ENCODE measurements at regions not wholly inside any gene's neighbourhood (a gene's known extent, or its start where the extent isn't known, plus 50 kb on each side); places are given as distances from the start of the nearest gene placed in this dataset.

- no peak overlapping the region for H3K4me3 Mint-ChIP-seq
- TF ChIP-seq ATF1 (CRISPR knock-in tag; IDR thresholded peaks at IDR 0.05) (no peak), NFE2L1 (CRISPR knock-in tag; IDR thresholded peaks at IDR 0.05) (no peak), SMAD3 (CRISPR knock-in tag; IDR thresholded peaks at IDR 0.05; ENCODE audit: borderline replicate concordance) (no peak), ZNF532 (CRISPR knock-in tag; IDR thresholded peaks at IDR 0.05; ENCODE audit: borderline replicate concordance) (no peak), CDX4 (CRISPR knock-in tag; IDR thresholded peaks at IDR 0.05; ENCODE audit: borderline replicate concordance) (no peak), IRF2 (CRISPR knock-in tag; IDR thresholded peaks at IDR 0.05; ENCODE audit: borderline replicate concordance, low read depth) (no peak), HMGA2 (CRISPR knock-in tag; IDR thresholded peaks at IDR 0.05) (no peak), TP53 (CRISPR knock-in tag; IDR thresholded peaks at IDR 0.05) (no peak), GTF2I (CRISPR knock-in tag; conservative IDR thresholded peaks at IDR 0.05) (no peak), CTCF (IDR thresholded peaks at IDR 0.05) (no peak), ETV6 (CRISPR knock-in tag; IDR thresholded peaks at IDR 0.05) (no peak), AFF4 (CRISPR knock-in tag; IDR thresholded peaks at IDR 0.05; ENCODE audit: borderline replicate concordance) (no peak), ZBTB43 (CRISPR knock-in tag; IDR thresholded peaks at IDR 0.05) (no peak), ATF3 (CRISPR knock-in tag; conservative IDR thresholded peaks at IDR 0.05) (no peak), KAT7 (CRISPR knock-in tag; IDR thresholded peaks at IDR 0.05; ENCODE audit: borderline replicate concordance) (no peak), ESRRA (CRISPR knock-in tag; IDR thresholded peaks at IDR 0.05; ENCODE audit: borderline replicate concordance) (no peak), HMGXB4 (CRISPR knock-in tag; IDR thresholded peaks at IDR 0.05) (no peak), RORB (CRISPR knock-in tag; IDR thresholded peaks at IDR 0.05) (no peak), ZNF396 (CRISPR knock-in tag; IDR thresholded peaks at IDR 0.05; ENCODE audit: borderline replicate concordance) (no peak)
- no peaks in the 10 kb centered on the region for H3K36me3 Mint-ChIP-seq
- DNase-seq (ENCODE audit: low spot score) = no peak
- H3K9me3 Mint-ChIP-seq = peaks cover 1% of the 10 kb centered on the region; the same call in 1 of the 2 replicates
- H3K4me1 Mint-ChIP-seq = no peaks in the 10 kb centered on the region
- ChIA-PET POLR2A (no interaction called here), CTCF (no interaction called here)
- H3K27ac Mint-ChIP-seq = no peak overlapping the region
- H3K27me3 Mint-ChIP-seq (ENCODE audit: low read depth) = no peaks in the 10 kb centered on the region
- no peak for ATAC-seq
These were observed 50.6 kb upstream of the SGO1 start for GRCh38 chr3:20236603-20237002.
